Activated CD8-positive, alpha-beta T cell treated with anti-CD3 and anti-CD28 coated beads, Interleukin-2, amount 10 ng/mL, durations not matched to agents 7 days and 5 days (primary cell): ENCODE measurements at regions not wholly inside any gene's neighbourhood (a gene's known extent, or its start where the extent isn't known, plus 50 kb on each side); places are given as distances from the start of the nearest gene placed in this dataset.

ENCODE experiments used
- ATAC-seq: fragments of 150-1000 bp; cut with Tn5 transposase; one replicate; pipeline ENCODE4 v1.10.0; 2021; ENCODE audit warnings: moderate library complexity
- CTCF ChIA-PET: fragments of 350-600 bp; sonication (Branson Sonifier 250); formaldehyde crosslinking; loops from one replicate; lab custom pipeline; 2021; ENCODE audit warnings: antibody characterized with exemption; lab: Charles Lee
- POLR2A ChIA-PET: fragments of 350-600 bp; sonication (Branson Sonifier 250); formaldehyde crosslinking; loops from one replicate; lab custom pipeline; 2021; ENCODE audit warnings: antibody characterized with exemption; lab: Charles Lee
- DNase-seq: peaks from one replicate; pipeline ENCODE4 v3.0.0-alpha.2; 2020
- H3K27ac Mint-ChIP-seq: one replicate; pipeline ENCODE4 v1.8.0; 2021; ENCODE audit warnings: mild to moderate bottlenecking, mixed read lengths
- H3K27me3 Mint-ChIP-seq: one replicate; pipeline ENCODE4 v1.8.0; 2021; ENCODE audit warnings: low read depth, mixed read lengths
- H3K36me3 Mint-ChIP-seq: one replicate; pipeline ENCODE4 v1.8.0; 2021; ENCODE audit warnings: low read depth, mixed read lengths
- H3K4me1 Mint-ChIP-seq: one replicate; pipeline ENCODE4 v1.8.0; 2021; ENCODE audit warnings: low read depth, mixed read lengths
- H3K4me3 Mint-ChIP-seq: one replicate; pipeline ENCODE4 v1.8.0; 2021; ENCODE audit warnings: mild to moderate bottlenecking, mixed read lengths
- H3K9me3 Mint-ChIP-seq: one replicate; pipeline ENCODE4 v1.8.0; 2022; ENCODE audit warnings: mixed read lengths; ENCODE audit not compliant: insufficient read depth

DNA sequence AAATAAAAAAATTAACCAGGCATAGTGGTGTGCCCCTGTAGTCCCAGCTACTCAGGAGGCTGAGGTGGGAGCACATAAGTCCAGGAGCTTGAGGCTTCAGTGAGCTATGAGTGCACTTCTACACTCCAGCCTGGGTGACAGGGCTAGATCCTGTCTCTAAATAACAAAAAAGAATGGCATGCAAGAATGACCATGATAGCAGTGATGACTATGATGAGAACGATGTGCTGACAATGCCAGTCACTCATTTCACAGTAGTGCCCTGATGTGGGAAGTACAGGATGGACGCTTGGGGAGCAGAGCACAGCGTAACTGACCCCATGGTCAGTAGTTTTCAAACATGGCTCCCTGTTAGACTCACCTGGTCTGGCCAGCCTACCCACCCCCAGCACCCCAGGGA, 139.1 kb downstream of the VAPA start:
- Mint-ChIP-seq H3K9me3 (no peaks in the 10 kb centered on the region), H3K4me3 (no peak overlapping the region), H3K36me3 (no peaks in the 10 kb centered on the region), H3K27me3 (no peaks in the 10 kb centered on the region), H3K27ac (no peak overlapping the region), H3K4me1 (peaks cover 3% of the 10 kb centered on the region)
- CTCF ChIA-PET, result interaction anchor here (1.1 kb wide), 1 partner anchor 10 kb away, joined by 3 read pairs; no protein-coding TSS in a partner anchor
- POLR2A ChIA-PET, result no interaction called here
- no peak for DNase-seq
- no peak for ATAC-seq

DNA sequence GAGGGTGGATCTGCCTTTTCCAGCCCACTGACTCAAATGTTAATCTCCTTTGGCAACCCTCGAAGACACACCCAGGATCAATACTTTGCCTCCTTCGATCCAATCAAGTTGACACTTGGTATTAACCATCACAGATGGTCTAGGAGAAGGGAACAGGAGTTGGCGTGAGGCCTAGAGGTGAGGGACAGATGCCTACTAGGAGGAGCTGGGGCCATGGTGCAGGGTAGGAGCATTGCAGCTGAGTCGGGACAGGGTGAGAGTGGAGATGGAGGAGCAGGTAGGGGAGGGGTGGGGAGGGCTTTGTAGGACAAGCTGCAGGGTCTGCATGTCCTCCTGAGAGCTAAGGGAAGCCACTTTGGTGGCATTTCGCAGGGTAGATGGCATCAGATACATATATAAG, 140.0 kb downstream of the VAPA start:
- no peak overlapping the region for H3K27ac Mint-ChIP-seq
- ChIA-PET POLR2A (no interaction called here), CTCF (no interaction called here)
- H3K27me3 Mint-ChIP-seq, result no peaks in the 10 kb centered on the region
- H3K4me1 Mint-ChIP-seq, result peaks cover 9% of the 10 kb centered on the region
- no peak overlapping the region for H3K4me3 Mint-ChIP-seq
- no peak for ATAC-seq
- no peaks in the 10 kb centered on the region for H3K36me3 Mint-ChIP-seq
- H3K9me3 Mint-ChIP-seq, result no peaks in the 10 kb centered on the region
- no peak for DNase-seq

DNA sequence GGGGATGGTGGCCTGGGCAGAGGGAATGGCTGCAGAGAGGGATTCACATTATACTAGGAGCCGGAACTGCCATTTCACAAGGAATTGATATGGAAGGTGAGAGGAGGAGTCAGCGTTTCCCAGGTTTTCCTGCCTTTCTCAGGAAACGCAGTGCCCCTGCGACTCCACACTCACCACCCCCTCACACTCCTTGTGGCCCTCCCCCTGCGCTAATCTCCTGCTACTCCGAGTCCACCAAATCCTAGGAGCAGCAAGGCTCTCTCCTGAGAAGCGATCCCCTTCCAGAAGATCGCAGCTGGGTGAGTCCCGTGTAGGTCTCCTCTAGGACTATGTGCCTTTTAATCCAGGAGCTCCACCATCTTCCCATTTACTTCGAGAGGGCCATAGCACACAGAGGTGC, 140.6 kb downstream of the VAPA start:
- Mint-ChIP-seq H3K36me3 (no peaks in the 10 kb centered on the region), H3K27ac (no peak overlapping the region), H3K4me3 (no peak overlapping the region), H3K27me3 (no peaks in the 10 kb centered on the region), H3K4me1 (peaks cover 9% of the 10 kb centered on the region), H3K9me3 (no peaks in the 10 kb centered on the region)
- no peak for DNase-seq
- no peak for ATAC-seq
- ChIA-PET CTCF (no interaction called here), POLR2A (no interaction called here)

DNA sequence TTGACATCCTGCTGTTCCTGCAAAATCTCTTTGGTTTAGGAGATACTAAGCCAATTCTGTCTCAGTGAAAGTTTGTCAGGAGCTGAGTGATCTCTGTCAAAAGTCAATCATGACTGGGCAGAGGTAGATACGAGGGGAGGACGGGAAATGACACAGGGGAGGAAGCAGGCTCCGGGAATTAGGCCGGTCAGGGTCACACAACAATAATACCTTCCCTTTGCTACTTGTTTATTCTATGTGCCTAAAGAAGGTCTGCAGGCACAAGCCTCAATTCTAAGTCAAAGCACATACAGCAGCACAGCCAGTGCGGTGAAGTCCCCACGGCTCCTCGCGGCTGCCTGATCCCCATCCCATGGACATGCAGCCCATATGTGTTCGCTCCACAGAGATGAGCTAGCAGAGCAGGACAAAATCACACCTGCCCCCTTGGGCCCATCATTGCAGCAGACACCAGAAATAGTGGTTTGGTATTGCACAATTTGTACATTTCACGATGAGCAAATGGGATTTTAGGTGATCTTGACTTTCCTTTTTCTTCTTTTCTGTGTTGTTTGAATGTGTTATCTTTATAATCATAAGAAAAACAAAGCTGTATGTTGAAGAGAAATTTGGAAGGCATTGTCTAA, 141.4 kb downstream of the VAPA start:
- Mint-ChIP-seq H3K9me3 (no peaks in the 10 kb centered on the region), H3K4me3 (no peak overlapping the region), H3K36me3 (no peaks in the 10 kb centered on the region), H3K27me3 (no peaks in the 10 kb centered on the region), H3K4me1 (peaks cover 9% of the 10 kb centered on the region), H3K27ac (no peak overlapping the region)
- POLR2A ChIA-PET, result no interaction called here
- CTCF ChIA-PET, result no interaction called here
- DNase-seq (no peak), ATAC-seq (no peak)

DNA sequence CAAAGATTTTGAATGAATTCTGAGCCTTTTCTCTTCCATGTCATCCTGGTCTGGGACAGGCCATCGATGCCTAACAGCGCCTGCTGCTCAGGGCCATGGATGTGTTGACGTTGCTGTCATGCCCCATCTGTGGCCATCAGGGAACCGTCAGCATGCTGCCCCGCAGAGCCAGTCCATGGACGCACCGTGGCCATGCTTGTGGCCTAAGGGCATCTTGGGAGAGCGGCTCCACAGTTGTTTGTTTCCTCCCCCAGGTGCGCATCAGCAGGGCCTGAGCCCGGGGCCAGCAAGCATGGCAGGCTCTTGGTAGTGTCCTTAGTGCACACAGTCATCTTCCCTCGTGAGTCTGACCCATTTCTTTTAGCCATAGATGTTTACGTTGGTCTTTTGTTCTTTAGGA, 142.7 kb downstream of the VAPA start:
- ChIA-PET CTCF (no interaction called here), POLR2A (no interaction called here)
- Mint-ChIP-seq H3K4me3 (no peak overlapping the region), H3K9me3 (no peaks in the 10 kb centered on the region), H3K27me3 (no peaks in the 10 kb centered on the region), H3K36me3 (no peaks in the 10 kb centered on the region), H3K27ac (no peak overlapping the region), H3K4me1 (peaks cover 9% of the 10 kb centered on the region)
- ATAC-seq (no peak), DNase-seq (no peak)

DNA sequence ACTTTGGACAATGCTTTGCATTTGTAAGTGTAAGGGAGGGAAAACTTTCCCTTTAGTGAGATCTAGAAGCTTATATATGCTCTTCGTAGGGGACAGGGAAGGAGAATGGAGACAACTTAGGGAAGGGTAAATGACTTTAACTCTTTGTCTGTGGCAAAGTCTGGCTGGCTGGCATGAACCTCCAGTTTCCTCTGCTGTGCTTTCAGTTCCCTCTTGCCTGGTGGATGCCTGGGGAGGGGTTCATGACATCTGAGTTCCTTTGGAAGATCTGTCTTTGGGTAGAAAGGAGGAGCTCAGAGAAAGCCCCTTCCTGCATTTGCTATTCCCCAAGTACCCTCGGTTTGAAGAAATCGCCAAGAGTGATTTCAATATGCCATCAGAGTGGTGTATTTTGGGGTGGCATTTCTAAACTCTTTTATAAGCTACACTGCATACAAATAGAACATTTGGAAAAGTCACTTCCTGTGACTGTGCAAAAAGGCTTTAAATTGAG, 143.6 kb downstream of the VAPA start:
- Mint-ChIP-seq H3K4me1 (peaks cover 9% of the 10 kb centered on the region), H3K27ac (no peak overlapping the region), H3K9me3 (no peaks in the 10 kb centered on the region), H3K36me3 (no peaks in the 10 kb centered on the region), H3K4me3 (no peak overlapping the region), H3K27me3 (no peaks in the 10 kb centered on the region)
- no peak for DNase-seq
- POLR2A ChIA-PET, result interaction anchor here (0.6 kb wide), 1 partner anchor 9 kb away, joined by 3 read pairs; no protein-coding TSS in a partner anchor
- CTCF ChIA-PET, result interaction anchor here (0.6 kb wide), 1 partner anchor 381 kb away, joined by 3 read pairs; no protein-coding TSS in a partner anchor
- ATAC-seq, result no peak

DNA sequence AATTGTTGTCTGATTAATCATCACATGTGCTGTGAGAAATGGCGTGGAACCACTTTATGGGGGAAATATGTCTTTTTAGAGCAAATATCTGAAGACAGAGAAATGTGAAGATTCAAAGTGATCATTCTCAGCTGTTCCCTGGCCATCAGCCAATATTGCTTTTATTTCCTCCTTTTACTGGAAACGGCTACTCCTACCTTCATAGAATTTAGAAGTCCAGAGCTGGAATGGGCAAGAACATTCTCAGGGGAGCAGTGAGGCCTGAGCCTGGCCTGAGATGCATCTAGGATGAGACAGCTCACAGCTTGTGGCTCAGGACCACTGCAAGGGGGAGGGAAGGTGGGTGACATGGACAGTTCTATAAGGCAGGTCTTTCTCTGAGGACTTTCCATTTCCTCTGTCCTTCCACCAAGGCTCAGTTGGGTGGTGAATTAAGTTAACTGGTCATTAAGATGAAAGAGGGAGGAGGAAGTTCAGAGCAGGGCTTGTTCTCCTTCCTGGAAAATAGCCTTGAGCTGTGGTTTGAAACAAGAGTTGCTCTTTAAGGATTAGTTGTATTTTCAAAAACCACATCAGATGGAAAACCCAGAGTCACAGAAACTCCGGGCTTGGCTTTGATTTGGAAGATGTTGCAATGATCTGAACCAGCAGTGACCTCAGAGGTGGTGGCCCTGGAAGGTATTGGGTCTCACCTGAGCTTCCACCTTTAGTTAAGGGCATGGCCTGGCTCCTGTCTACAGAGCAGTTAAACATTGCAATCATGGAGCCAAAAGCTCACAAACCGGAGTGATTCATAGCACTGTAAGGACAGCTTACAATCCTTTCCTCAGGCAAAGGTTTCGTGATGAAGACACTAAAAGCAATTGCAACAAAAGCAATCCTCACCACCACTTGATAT, 144.3 kb downstream of the VAPA start:
- DNase-seq (no peak), ATAC-seq (no peak)
- Mint-ChIP-seq H3K36me3 (no peaks in the 10 kb centered on the region), H3K27me3 (no peaks in the 10 kb centered on the region), H3K4me1 (peaks cover 9% of the 10 kb centered on the region), H3K9me3 (no peaks in the 10 kb centered on the region), H3K4me3 (no peak overlapping the region), H3K27ac (no peak overlapping the region)
- CTCF ChIA-PET, result interaction anchor here (0.6 kb wide), 1 partner anchor 380 kb away, joined by 3 read pairs; no protein-coding TSS in a partner anchor
- POLR2A ChIA-PET, result interaction anchor here (0.6 kb wide), 1 partner anchor 9 kb away, joined by 3 read pairs; no protein-coding TSS in a partner anchor

DNA sequence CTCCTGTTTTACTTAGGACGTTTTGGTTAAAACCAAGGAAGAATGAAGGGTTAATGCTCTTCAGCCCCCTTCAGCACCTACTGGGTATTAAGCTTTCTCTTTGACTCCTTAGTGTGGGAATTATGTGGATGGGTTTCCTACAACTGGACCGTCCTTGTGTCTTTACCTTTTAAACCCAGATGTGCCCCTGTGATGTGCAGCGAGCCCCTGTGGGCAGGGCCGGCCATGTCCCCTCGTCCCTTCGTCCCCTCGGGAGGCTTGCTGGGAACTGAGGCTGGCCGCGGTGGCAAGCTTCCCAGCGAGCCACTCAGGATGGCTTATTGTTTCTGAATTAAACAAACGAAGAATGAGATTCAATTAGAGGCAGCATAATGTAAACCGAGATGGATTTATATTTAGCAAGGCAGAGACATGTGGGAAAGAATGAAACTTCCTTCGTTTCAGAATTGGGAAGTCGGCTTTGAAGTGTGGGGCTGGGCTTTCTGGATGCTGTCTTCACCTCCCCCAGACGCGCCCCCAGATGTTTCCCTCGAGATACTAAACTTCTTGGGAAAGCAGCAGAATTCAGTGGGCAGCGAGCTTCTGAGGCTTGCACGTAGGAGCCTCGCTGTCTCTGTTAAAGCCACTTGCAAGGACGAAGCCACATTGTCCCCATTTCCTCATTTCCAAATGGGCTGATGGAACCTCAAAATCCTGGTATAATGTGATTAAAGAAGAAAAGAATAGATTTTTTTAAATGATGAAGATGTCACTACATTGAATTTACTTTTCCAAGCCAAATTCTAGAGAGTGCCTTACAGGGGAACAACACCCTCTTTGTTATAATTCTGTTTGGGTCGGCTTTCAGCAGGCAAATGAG, 146.0 kb downstream of the VAPA start:
- ATAC-seq, result no peak
- ChIA-PET CTCF (no interaction called here), POLR2A (no interaction called here)
- Mint-ChIP-seq H3K4me1 (peaks cover 9% of the 10 kb centered on the region), H3K4me3 (no peak overlapping the region), H3K27ac (no peak overlapping the region), H3K27me3 (no peaks in the 10 kb centered on the region), H3K36me3 (no peaks in the 10 kb centered on the region), H3K9me3 (no peaks in the 10 kb centered on the region)
- DNase-seq, result no peak

DNA sequence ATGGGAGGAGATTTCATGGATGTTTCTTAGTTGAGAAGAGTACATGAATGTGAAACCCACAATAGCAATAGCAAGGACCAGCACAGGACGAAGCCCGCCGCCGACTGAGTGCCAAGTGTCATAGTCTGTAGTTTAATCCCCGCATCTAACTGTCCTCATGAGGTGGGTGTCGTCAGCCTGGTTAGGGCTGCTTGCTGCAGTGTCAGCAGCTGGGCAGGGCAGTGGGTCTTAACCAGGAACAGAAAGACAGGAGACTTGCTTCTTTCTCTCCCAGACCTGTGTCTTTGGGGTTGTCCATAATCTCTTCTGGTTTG, 146.6 kb downstream of the VAPA start:
- peaks cover 9% of the 10 kb centered on the region for H3K4me1 Mint-ChIP-seq
- POLR2A ChIA-PET, result no interaction called here
- no peaks in the 10 kb centered on the region for H3K9me3 Mint-ChIP-seq
- DNase-seq, result no peak
- no peaks in the 10 kb centered on the region for H3K36me3 Mint-ChIP-seq
- CTCF ChIA-PET, result no interaction called here
- no peaks in the 10 kb centered on the region for H3K27me3 Mint-ChIP-seq
- no peak for ATAC-seq
- no peak overlapping the region for H3K4me3 Mint-ChIP-seq
- no peak overlapping the region for H3K27ac Mint-ChIP-seq

DNA sequence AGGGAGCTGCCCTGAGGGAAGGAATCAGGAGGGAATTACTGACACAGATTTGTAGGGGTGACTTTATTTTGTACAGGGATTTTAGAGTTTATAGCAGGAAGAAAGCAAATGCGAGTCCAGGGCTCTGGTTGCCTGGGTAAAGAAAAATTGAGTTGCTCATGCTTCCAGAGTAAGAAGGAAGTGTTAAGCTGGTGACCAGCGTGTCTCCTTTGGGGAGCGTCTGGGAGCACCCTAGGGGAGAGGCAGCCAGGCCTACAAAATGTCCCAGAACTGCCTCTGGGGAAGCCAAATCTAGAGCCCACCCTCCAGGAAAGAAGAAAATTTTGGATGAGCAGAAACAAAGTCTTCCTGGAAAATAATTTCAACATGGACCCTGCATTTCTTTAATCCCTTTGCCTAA, 147.0 kb downstream of the VAPA start:
- ChIA-PET POLR2A (no interaction called here), CTCF (no interaction called here)
- no peak overlapping the region for H3K27ac Mint-ChIP-seq
- H3K27me3 Mint-ChIP-seq, result no peaks in the 10 kb centered on the region
- no peak for ATAC-seq
- H3K4me3 Mint-ChIP-seq, result no peak overlapping the region
- H3K36me3 Mint-ChIP-seq, result no peaks in the 10 kb centered on the region
- H3K4me1 Mint-ChIP-seq, result peaks cover 9% of the 10 kb centered on the region
- DNase-seq, result no peak
- H3K9me3 Mint-ChIP-seq, result no peaks in the 10 kb centered on the region

DNA sequence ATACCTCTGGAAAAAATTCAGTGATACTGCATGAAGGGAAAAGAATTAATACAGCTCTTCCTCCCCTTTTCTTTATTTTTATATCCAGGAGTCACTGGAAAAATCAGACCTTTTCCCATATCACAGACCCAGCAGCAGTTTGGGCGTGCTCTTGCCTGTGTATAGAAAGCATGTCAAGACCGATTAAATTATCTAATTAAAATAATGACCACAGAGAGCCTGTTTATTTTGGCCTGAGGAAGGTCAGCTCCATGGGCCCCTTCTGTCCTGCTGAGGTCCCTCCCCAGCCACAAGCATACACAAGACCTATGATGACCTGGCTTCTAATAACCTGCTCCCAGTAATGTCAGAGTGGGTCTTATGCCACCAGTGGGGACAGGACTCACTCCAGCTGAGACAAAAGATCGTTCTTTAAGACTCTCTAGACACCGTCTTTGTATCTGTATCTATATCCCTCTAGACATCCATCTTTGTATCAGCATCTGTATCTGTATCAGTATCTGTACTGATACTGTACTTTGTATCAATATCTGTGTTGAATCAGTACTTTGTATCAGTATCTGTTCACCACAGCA, 147.8 kb downstream of the VAPA start:
- peaks cover 9% of the 10 kb centered on the region for H3K4me1 Mint-ChIP-seq
- H3K27ac Mint-ChIP-seq, result no peak overlapping the region
- H3K36me3 Mint-ChIP-seq, result no peaks in the 10 kb centered on the region
- ChIA-PET POLR2A (no interaction called here), CTCF (no interaction called here)
- no peak for ATAC-seq
- DNase-seq, result no peak
- H3K9me3 Mint-ChIP-seq, result no peaks in the 10 kb centered on the region
- no peaks in the 10 kb centered on the region for H3K27me3 Mint-ChIP-seq
- no peak overlapping the region for H3K4me3 Mint-ChIP-seq
